MG63 (cell line): ENCODE measurements at regions not wholly inside any gene's neighbourhood (a gene's known extent, or its start where the extent isn't known, plus 50 kb on each side); places are given as distances from the start of the nearest gene placed in this dataset.

Source experiments
- DNase-seq: peaks from one replicate; pipeline ENCODE4 v3.0.0-alpha.2; 2020
- H3K27me3 ChIP-seq: fragments of 250-450 bp; sonication (Bioruptor Pico); 2 replicates; pipeline ENCODE4 v1.5.1; 2020; ENCODE audit warnings: mild to moderate bottlenecking, moderate library complexity
- H3K36me3 ChIP-seq: fragments of 250-450 bp; sonication (Bioruptor Pico); 2 replicates; pipeline ENCODE4 v1.5.1; 2020; ENCODE audit warnings: mild to moderate bottlenecking, moderate library complexity
- H3K4me3 ChIP-seq: fragments of 250-450 bp; sonication (Bioruptor Pico); 2 replicates; pipeline ENCODE4 v1.5.1; 2020; ENCODE audit warnings: mild to moderate bottlenecking, moderate library complexity
- H3K9me3 ChIP-seq: fragments of 250-450 bp; sonication (Bioruptor Pico); 2 replicates; pipeline ENCODE4 v1.5.1; 2020; ENCODE audit warnings: mild to moderate bottlenecking, moderate library complexity

DNA sequence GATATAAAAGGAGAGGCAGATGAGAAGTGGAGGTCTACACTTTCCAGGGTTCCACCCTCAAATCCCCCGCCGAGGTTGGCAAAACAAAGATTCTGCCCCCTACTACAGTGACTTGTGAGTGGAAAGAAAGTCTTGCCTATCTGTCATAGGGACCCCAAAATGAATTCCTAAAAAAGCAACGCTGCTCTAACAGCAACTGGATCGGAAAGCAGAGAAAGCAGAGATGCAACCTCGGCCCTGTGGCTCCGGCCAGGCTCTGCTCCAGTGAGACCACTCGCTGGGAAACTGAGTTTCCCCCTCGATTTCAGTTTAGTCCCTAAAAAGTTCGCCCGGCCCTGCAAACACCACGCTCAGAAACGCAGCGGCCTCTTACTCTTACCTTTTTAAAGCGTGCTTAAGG lies 297.9 kb upstream of the NFE2L3 start:
- Histone ChIP-seq H3K4me3 (no peak overlapping the region), H3K27me3 (peaks cover 28% of the 10 kb centered on the region), H3K9me3 (no peaks in the 10 kb centered on the region), H3K36me3 (no peaks in the 10 kb centered on the region)
- DNase-seq, result no peak

- Histone ChIP-seq H3K9me3 (no peaks in the 10 kb centered on the region), H3K36me3 (no peaks in the 10 kb centered on the region), H3K4me3 (peak overlapping the region; percentile 12; the same call in 1 of the 2 replicates), H3K27me3 (peaks cover 28% of the 10 kb centered on the region)
- DNase-seq, result peak; percentile 78
Observed at GRCh38 chr7:25854608-25855497, 297.1 kb upstream of the NFE2L3 start.

- H3K27me3 ChIP-seq, result peaks cover 33% of the 10 kb centered on the region
- H3K9me3 ChIP-seq, result no peaks in the 10 kb centered on the region
- no peaks in the 10 kb centered on the region for H3K36me3 ChIP-seq
- peak overlapping the region; percentile 54 for H3K4me3 ChIP-seq
- no peak for DNase-seq
Observed at GRCh38 chr7:25855854-25856782, 295.9 kb upstream of the NFE2L3 start.

DNA sequence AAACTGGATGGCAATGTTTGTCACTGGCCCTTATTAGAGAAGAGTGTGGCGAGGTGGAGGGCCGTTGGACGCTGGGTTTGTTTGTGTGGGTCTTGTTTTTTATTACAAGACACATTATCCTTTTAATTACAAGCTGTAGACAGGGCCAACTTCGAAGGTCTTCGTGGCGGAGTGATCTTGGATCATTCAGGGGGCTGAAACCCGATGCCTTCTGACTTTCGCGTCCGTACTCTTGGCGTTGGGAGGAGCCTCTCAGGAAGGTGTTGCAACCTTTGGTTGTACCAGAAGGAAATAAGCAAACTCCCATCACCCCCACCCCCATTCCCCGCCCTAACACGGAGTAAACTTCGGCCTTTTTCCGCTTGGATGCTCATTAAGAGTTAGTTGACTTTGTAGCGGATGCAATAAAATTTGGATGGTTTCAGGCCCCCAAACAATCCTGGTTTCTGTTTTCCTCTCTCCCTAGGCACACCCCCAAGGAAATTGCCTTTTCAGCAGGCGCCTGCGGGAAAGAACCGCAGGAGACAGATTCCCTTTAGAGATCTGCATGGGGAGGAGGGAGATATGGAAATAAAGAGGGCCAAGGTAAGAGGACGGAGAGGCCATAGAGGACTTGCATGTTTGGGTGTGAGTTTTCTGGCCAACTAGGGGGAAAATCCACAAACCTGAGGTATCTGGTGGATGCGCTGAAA lies 294.5 kb upstream of the NFE2L3 start:
- peak overlapping the region; percentile 54 for H3K4me3 ChIP-seq

GRCh38 chr7:25858200-25858524 lies 293.8 kb upstream of the NFE2L3 start:
- no peak for DNase-seq

More for the DNA sequence above, 294.5 kb upstream of the NFE2L3 start:
- peaks cover 35% of the 10 kb centered on the region for H3K27me3 ChIP-seq
- H3K36me3 ChIP-seq, result no peaks in the 10 kb centered on the region
- no peaks in the 10 kb centered on the region for H3K9me3 ChIP-seq
- DNase-seq, result peak; percentile 39

GRCh38 chr7:25858525-25859411 lies 293.2 kb upstream of the NFE2L3 start:
- H3K27me3 ChIP-seq, result peaks cover 36% of the 10 kb centered on the region
- no peaks in the 10 kb centered on the region for H3K36me3 ChIP-seq
- DNase-seq, result no peak

More at GRCh38 chr7:25858200-25858524, 293.8 kb upstream of the NFE2L3 start:
- peaks cover 36% of the 10 kb centered on the region for H3K27me3 ChIP-seq
- H3K4me3 ChIP-seq, result no peak overlapping the region
- no peaks in the 10 kb centered on the region for H3K36me3 ChIP-seq
- no peaks in the 10 kb centered on the region for H3K9me3 ChIP-seq

GRCh38 chr7:25859412-25860274 lies 292.4 kb upstream of the NFE2L3 start:
- Histone ChIP-seq H3K36me3 (no peaks in the 10 kb centered on the region), H3K9me3 (no peaks in the 10 kb centered on the region), H3K4me3 (no peak overlapping the region), H3K27me3 (peaks cover 40% of the 10 kb centered on the region)
- DNase-seq, result no peak

More at GRCh38 chr7:25858525-25859411, 293.2 kb upstream of the NFE2L3 start:
- H3K4me3 ChIP-seq, result no peak overlapping the region
- H3K9me3 ChIP-seq, result no peaks in the 10 kb centered on the region

GRCh38 chr7:25860275-25861163 lies 291.5 kb upstream of the NFE2L3 start:
- Histone ChIP-seq H3K27me3 (peaks cover 47% of the 10 kb centered on the region), H3K36me3 (no peaks in the 10 kb centered on the region), H3K4me3 (no peak overlapping the region), H3K9me3 (no peaks in the 10 kb centered on the region)
- DNase-seq, result peak; percentile 49

- H3K27me3 ChIP-seq, result peaks cover 47% of the 10 kb centered on the region
- no peaks in the 10 kb centered on the region for H3K9me3 ChIP-seq
- H3K36me3 ChIP-seq, result no peaks in the 10 kb centered on the region
- peak overlapping the region; percentile 41; the same call in 1 of the 2 replicates for H3K4me3 ChIP-seq
- no peak for DNase-seq
Observed at GRCh38 chr7:25861164-25861496, 290.9 kb upstream of the NFE2L3 start.

DNA sequence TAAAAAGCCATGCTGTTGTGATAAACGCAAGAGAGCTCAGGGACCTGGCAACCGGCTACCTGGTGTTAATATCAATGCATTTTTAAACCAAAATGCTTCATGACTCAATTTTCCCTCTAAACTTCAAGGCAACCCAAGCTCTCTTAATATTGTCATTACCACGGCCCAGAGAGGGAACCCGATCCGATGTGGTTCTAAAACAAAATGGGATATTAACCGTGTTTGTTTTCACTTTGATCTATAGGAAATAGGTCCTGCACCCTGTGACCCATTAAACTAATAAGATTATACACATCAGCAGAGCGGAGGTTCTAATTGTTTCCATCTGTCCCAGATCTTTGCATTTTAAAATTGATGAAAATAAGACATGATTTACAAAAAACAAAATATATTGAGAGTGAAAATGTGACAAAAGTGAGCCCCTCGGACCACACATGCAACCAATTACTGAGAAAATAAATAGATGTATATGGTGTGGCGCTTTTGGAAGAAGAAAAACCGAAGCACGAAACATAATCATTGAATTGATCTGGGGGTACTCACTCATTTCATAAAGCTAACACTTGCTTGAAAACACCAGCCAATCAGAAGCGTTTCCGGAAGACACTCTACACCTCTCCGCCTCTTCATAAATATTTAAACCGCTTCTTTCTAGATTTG lies 290.3 kb upstream of the NFE2L3 start:
- no peaks in the 10 kb centered on the region for H3K36me3 ChIP-seq
- H3K27me3 ChIP-seq, result peaks cover 45% of the 10 kb centered on the region
- no peaks in the 10 kb centered on the region for H3K9me3 ChIP-seq
- peak overlapping the region; percentile 41 for H3K4me3 ChIP-seq
- no peak for DNase-seq

DNA sequence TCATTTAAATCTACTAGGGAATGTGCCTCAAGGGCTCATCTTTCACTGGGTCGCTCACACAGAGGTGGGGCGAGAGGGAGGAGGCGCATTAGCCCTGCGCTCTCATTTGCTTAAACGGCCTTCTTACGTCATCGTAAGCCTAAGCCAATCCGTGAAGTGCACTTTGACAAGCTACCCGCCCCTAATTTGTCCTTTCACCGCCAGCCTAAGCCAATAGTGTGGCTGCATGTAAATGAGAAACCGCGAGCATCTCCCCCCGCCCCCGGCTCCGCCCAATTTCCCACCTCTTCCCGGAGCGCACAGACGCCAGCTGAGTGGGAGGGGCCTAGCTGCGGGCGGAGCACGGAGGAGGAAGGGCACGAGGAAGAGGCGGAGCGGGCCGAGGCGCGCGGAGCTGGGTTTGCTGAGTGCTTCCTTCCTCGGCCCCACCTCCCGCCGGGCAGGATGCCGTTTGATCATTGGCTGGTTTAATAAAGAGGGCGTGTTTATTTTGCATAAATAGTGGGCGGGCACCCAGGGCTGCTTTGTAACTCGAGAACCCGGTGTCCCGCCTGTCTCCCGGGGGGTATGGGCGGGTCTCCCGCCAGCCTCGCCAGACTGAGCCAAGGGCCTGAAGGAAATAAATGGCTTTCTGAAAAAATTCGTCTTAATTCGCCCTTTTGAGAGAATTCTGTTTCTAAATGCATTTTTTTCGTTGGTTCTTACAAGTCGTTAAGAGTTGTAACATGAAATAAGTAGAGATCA lies 289.6 kb upstream of the NFE2L3 start:
- Histone ChIP-seq H3K4me3 (peak overlapping the region; percentile 41), H3K9me3 (no peaks in the 10 kb centered on the region), H3K36me3 (no peaks in the 10 kb centered on the region), H3K27me3 (peaks cover 50% of the 10 kb centered on the region)
- peak; percentile 99 for DNase-seq

- Histone ChIP-seq H3K4me3 (no peak overlapping the region), H3K27me3 (peaks cover 58% of the 10 kb centered on the region), H3K9me3 (no peaks in the 10 kb centered on the region), H3K36me3 (no peaks in the 10 kb centered on the region)
- DNase-seq, result no peak
Observed at GRCh38 chr7:25863005-25863728, 288.8 kb upstream of the NFE2L3 start.

DNA sequence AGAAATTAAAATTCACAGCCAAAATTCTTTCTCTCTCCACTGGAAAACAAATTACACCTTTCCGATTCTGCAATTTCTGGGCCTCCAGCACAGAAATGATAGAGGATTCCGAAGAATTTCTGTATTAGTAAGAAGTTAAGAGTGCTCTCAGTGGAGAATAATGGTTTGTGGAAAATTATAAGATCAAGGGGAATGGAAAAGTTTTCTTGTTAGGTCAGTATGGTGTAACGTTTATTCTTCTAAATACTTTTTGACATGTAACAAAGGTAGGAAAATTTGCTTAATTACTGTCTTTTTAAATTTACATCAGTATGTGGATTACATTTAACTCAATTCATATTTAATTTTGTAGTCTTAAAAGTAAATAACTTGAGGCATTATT lies 288.3 kb upstream of the NFE2L3 start:
- peaks cover 63% of the 10 kb centered on the region for H3K27me3 ChIP-seq
- no peaks in the 10 kb centered on the region for H3K36me3 ChIP-seq
- no peak overlapping the region for H3K4me3 ChIP-seq
- DNase-seq, result no peak
- no peaks in the 10 kb centered on the region for H3K9me3 ChIP-seq
